ENCODE measurements at regions not wholly inside any gene's neighbourhood (a gene's known extent, or its start where the extent isn't known, plus 50 kb on each side); places are given as distances from the start of the nearest gene placed in this dataset.
"Not testable (repeated sequence)": the region's sequence is repeated elsewhere in the genome, so short reads cannot be mapped to it uniquely, and the experiment has no call there.

DNA sequence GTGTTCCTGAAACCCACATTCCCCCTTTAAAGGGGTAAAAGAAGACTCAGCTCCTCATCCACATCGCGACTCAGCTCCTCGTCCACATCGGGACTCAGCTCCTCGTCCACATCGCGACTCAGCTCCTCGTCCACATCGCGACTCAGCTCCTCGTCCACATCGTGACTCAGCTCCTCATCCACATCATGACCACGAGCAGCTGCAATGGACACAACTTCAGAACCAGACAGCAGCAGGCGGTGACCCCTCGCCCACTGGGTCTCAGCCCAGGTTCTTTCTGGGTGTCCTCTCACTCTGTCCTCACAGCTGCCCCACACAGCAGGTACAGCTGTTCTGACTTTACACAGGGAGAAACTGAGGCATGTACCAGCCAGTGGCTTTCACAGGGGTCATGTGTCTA lies 163.5 kb upstream of the SALL3 start:
- no peak for DNase-seq

DNA sequence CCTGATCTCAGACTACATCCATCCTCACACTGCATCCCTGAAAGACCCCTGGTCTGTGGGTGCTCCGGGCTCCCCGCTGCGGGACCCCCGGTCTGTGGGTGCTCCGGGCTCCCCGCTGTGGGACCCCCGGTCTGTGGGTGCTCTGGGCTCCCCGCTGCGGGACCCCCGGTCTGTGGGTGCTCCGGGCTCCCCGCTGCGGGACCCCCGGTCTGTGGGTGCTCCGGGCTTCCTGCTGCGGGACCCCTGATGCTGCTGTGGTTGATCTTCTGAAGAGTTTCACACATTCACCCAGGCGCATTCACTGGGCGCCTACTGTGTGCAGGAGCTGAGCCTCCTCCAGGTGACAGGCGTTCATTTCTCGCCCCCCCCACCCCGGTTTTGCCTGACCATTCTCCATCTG lies 162.7 kb upstream of the SALL3 start:
- no peak for DNase-seq

DNA sequence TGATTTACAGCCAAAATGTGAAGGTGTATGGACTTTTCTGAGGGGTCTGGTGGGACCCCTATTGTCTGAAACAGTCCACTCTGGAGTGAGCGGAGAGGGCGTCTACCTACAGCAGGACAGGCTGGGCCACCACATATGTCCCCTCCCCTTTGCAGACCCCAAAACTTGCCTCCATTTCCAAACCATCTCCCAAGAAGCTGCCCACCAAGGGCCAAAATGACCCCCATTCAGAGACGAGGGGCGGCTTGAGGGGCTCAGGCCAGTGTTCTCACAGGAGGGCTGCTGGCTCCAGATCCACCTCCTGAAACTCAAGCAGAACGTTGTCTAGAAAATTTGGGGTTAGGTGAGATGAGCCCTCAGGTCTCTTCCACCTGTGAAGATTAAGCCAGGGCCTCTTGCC lies 161.1 kb upstream of the SALL3 start:
- DNase-seq, result no peak

DNA sequence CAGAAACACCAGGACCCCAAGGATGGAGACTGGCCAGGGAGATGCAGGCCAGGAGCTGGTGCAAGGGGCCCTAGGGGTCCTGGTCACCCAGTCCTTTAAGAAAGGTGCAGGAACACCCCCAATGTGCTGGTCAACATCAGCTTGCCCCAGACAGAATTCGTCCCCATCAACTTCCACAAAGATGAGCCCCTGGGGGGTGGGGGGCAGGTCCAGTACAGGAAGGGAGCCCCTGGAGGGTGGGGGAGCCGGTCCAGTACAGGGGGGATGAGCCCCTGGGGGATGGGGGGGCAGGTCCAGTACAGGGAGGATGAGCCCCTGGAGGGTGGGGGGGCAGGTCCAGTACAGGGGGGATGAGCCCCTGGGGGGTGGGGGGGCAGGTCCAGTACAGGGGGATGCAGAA lies 160.7 kb upstream of the SALL3 start:
- DNase-seq, result no peak

DNA sequence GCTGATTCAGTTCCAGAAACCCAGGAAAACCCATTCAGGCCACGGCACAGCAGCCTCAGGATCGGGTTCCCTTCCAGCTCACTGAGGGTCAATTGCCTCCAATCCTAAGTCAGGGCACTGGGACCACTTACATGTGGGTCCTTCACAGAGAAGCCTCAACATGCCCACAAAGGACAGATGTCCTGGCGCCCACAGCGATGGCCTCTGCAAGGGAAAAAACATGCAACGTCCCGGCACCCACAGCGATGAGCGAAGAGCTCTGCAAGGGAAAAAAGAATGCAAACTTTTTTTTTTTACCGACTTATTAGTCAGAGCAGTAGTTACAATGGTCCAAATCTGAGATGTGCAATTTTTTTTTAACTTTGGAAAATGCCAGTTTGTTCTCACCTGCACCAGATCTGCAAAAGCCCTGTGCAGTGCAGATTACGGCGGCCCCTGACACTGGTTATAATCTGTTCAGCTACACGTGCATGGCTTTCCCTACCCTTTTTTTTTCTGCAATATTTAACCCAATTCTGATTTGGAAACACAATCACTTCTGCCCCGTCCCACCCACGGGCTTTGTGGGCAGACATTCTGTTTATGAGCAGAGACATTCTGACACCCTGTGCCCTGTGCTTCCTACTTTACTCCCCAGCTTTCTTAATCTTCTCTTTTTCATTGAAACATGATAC lies 159.3 kb upstream of the SALL3 start:
- no peak for DNase-seq

- no peak for DNase-seq
Observed at GRCh38 chr18:78821396-78821795, 158.2 kb upstream of the SALL3 start.

DNA sequence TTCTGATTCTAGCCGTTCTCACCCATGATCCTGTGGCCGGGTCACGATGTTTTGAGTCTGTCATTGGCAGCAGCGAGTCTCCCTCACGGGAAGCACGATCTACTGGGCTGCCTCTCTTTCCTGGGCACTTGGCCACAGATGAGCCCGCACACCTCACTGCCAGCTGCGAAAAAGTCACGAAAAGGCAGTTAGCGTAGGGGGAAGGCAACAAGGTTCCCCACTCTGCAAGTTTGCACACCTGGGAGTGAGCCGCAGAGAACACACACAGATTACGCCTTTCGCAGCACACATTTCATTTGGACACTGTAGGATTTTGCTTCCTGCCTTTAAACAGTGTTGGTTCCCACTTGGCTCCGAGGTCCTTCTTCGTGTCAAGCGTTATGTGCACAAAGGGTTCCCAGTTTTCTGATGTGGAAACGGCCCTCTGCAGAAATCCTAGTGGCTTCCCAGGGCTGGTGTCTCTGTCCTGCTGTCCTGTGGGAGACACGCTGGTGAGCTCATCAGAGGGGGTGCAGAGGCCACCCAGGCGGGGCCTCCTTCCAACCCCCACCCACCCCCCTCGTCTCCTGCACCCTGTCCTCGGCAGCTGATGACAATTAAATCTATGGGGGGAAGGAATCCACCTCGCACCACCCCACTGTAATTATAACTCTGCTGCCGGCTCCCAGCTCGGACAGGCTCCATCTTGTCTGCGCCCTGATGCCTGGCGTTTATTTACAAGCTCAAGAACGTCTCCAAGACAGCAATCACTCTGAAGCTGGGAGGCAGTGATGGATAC lies 157.3 kb upstream of the SALL3 start:
- no peak for DNase-seq

DNA sequence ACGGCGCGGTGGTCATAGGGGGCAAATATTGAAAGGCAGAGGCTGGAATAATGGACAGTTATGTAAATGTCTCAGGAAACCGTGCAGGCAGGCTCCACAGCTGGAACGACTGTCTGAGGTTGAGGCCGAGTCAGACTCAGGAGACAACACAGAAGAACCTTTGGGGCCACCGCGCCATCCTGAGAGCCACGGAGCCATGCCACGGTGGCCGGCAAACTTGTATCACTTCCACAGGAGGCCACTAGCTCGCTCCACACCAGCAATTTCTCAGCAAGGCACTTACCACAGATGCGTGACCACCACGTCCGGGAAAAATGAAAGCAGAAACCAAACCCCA lies 156.7 kb upstream of the SALL3 start:
- DNase-seq, result no peak

DNA sequence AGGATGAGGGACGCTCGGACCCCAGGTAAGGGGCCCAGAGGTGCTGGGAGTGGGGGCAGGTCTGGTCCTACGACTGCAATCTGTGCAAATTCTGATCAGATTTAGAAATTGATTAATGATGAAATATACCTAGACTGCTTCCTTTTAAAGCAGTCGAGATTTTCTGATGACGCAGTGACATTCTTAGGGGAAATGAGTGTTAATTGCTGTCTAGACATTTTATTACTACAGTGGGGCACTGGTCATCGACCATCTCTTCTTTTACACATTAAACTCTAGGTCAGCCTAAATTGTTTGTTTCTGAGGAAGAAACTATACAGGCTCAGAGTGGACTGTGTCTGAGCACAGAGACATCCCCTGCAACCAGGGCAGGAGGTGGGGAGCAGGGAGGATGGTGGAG lies 154.4 kb upstream of the SALL3 start:
- no peak for DNase-seq

- no peak for DNase-seq
Observed at GRCh38 chr18:78826631-78827030, 153.0 kb upstream of the SALL3 start.

- DNase-seq, result no peak
Observed at GRCh38 chr18:78827141-78827540, 152.5 kb upstream of the SALL3 start.

- no peak for DNase-seq
Observed at GRCh38 chr18:78828131-78828530, 151.5 kb upstream of the SALL3 start.

- not testable (repeated sequence) for DNase-seq
Observed at GRCh38 chr18:78829026-78829425, 150.6 kb upstream of the SALL3 start.

DNA sequence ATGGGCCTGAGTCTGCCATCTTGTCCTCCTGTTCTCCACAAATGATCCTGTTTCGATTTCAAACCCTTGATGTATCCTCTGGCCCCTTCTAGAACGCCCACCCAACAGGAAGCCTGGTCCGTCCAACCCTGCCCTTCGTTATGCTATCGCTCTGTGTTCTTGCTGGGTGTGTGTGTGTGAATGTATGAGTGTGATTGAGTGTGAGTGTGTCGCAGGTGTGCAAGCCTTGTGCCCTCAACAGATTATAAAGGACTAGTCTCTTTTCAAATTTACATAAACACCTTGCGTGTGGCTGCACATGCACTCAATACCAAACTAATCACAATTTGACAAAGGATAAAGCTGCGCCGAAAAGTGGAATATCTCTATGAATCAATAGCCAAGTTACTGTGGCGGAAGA lies 149.5 kb upstream of the SALL3 start:
- DNase-seq, result no peak

GRCh38 chr18:78830826-78831225 lies 148.8 kb upstream of the SALL3 start:
- DNase-seq, result no peak

- no peak for DNase-seq
Observed at GRCh38 chr18:78831603-78832002, 148.0 kb upstream of the SALL3 start.

- no peak for DNase-seq
Observed at GRCh38 chr18:78833833-78834232, 145.8 kb upstream of the SALL3 start.

GRCh38 chr18:78836838-78837237 lies 142.8 kb upstream of the SALL3 start:
- no peak for DNase-seq

DNA sequence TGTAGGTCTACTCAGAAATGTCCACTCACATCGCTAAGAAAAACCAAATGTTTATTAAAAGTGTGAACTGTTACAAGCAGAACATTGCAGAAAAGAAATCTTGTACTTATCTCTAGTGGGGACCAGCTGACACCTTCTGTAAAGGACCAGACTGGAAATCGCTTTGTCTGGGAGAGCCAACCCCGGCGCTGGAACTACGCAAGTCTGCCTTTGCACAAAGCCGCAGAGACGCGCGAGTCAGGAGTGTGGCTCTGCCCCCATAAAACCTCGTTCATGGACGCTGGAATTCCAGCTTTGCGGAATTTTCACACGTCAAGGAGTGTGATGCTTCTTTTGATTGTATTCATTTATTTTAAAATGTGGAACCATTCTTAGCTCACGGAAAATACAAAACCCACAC lies 141.9 kb upstream of the SALL3 start:
- DNase-seq, result no peak

GRCh38 chr18:78838183-78838582 lies 141.4 kb upstream of the SALL3 start:
- no peak for DNase-seq

GRCh38 chr18:78849046-78849445 lies 130.6 kb upstream of the SALL3 start:
- DNase-seq, result no peak

DNA sequence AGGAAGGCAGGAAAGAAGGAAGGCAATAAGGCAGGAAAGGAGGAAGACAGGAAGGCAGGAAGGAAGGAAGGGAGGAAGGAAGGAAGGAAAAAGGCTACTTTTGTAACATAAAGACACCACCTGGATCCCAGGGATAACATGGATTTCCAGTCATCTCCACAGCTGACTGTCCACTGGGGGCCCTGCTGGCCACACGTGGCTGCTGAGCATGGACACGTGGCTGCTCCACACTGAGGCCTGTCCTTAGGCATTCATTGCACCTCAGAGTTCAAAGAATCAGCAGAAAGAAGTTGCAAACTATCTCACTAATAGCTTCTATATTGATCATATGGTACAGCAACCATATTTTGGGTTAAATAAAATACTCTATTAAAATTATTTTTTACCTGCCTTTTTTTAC lies 130.2 kb upstream of the SALL3 start:
- DNase-seq, result no peak

DNA sequence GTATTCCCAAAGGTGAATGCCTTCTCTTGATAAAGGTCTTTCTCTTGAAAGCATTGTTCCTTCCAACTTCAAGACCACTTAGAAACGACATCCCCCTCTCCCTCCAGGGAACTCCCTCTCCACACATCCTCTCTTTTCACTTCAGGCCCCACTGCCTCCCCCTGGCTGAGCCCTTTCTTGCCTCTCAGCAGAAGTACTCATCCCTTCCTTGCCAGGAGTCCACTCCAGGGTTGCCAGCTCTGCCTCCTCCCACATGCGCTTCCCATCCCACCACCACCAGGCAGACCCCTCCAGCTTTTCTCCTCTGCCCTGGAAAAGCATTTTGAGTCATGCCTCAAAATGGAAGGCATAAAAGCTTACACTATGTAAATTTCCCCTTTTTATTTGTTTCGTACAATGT lies 126.3 kb upstream of the SALL3 start:
- DNase-seq, result no peak

DNA sequence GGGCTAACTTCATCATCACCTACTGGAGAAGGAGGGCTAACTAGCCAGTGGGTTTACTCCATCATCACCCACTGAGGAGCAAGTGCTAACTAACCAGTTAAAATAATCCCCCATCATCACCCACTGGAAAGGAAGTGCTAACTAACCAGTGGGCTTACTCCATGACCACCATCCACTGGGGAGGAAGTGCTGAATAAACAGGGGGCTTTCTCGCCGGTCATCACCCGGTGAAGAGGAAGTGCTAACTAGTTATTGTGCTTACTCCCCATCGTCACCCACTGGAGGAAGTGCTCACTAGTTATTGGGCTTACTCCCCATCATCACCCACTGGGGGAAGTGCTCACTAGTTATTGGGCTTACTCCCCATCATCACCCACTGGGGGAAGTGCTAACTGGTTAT lies 124.4 kb upstream of the SALL3 start:
- no peak for DNase-seq

Measured in stimulated activated CD4-positive, alpha-beta T cell treated with anti-CD3 and anti-CD28 coated beads, Interleukin-1b, Interleukin-23, amount 100 ng/mL, for 48 hours (primary cell).